WTC11 (cell line): ENCODE measurements at regions not wholly inside any gene's neighbourhood (a gene's known extent, or its start where the extent isn't known, plus 50 kb on each side); places are given as distances from the start of the nearest gene placed in this dataset.

Experiments
- FOXP1 ChIP-seq: sonication (generic); formaldehyde crosslinking; IDR thresholded peaks from 2 replicates; pipeline ENCODE4 v1.8.0; 2022; ENCODE audit warnings: missing genetic modification reagents, mild to moderate bottlenecking, moderate library complexity, borderline replicate concordance
- IRF2 ChIP-seq: sonication (generic); formaldehyde crosslinking; IDR thresholded peaks from 2 replicates; pipeline ENCODE4 v1.8.0; 2022; ENCODE audit warnings: low read depth, missing genetic modification reagents, borderline replicate concordance
- RORB ChIP-seq: fragments of 250-450 bp; sonication (Bioruptor Pico); IDR thresholded peaks from 2 replicates; pipeline ENCODE4 v1.9.0; 2021; ENCODE audit warnings: mild to moderate bottlenecking
- TF ChIP-seq, protein P1 (sequence below): fragments of 200-600 bp; IDR thresholded peaks from 2 replicates; pipeline ENCODE4 v1.8.0; 2022; ENCODE audit warnings: antibody characterized with exemption
- TF ChIP-seq, protein P2 (sequence below): sonication (generic); formaldehyde crosslinking; IDR thresholded peaks from 2 replicates; pipeline ENCODE4 v1.8.1; 2023; ENCODE audit warnings: mild to moderate bottlenecking, missing genetic modification reagents, moderate library complexity

DNA sequence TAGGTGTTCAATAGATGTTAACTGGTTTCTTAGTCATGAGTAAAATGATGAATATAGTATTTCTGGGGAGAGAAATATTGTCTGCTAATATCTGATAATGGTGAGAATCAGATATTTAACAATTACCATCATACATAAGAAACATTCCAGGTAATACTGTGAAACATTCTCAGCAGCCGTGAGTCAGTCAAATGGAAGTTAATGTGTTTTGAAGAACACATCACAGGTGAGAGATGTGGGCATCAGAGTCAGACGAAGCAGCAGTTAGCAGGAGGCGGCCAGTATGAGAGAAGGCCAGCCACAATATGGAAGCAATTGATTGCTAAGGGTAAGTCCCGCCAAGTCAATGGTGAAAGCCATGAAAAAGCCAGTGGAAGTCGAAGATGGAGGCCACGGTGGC, 1035.9 kb downstream of the TUSC7 start:
- TF ChIP-seq, protein P1, sequence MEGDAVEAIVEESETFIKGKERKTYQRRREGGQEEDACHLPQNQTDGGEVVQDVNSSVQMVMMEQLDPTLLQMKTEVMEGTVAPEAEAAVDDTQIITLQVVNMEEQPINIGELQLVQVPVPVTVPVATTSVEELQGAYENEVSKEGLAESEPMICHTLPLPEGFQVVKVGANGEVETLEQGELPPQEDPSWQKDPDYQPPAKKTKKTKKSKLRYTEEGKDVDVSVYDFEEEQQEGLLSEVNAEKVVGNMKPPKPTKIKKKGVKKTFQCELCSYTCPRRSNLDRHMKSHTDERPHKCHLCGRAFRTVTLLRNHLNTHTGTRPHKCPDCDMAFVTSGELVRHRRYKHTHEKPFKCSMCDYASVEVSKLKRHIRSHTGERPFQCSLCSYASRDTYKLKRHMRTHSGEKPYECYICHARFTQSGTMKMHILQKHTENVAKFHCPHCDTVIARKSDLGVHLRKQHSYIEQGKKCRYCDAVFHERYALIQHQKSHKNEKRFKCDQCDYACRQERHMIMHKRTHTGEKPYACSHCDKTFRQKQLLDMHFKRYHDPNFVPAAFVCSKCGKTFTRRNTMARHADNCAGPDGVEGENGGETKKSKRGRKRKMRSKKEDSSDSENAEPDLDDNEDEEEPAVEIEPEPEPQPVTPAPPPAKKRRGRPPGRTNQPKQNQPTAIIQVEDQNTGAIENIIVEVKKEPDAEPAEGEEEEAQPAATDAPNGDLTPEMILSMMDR, result no peak
- no peak for TF ChIP-seq FOXP1 (CRISPR knock-in tag)
- no peak for TF ChIP-seq IRF2 (CRISPR knock-in tag)
- no peak for TF ChIP-seq RORB
- TF ChIP-seq, protein P2, sequence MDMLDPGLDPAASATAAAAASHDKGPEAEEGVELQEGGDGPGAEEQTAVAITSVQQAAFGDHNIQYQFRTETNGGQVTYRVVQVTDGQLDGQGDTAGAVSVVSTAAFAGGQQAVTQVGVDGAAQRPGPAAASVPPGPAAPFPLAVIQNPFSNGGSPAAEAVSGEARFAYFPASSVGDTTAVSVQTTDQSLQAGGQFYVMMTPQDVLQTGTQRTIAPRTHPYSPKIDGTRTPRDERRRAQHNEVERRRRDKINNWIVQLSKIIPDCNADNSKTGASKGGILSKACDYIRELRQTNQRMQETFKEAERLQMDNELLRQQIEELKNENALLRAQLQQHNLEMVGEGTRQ, result no peak
